ENCODE measurements at regions not wholly inside any gene's neighbourhood (a gene's known extent, or its start where the extent isn't known, plus 50 kb on each side); places are given as distances from the start of the nearest gene placed in this dataset.

- Histone ChIP-seq H3K4me1 (ENCODE audit: control insufficient read depth, insufficient read depth, low read length, poor library complexity, severe bottlenecking) (no peaks in the 10 kb centered on the region), H3K9me3 (ENCODE audit: control insufficient read depth, low read length) (no peaks in the 10 kb centered on the region), H3K27ac (ENCODE audit: low read depth, low read length, severe bottlenecking) (no peak overlapping the region), H3K36me3 (ENCODE audit: control insufficient read depth, insufficient read depth, low read length) (no peaks in the 10 kb centered on the region), H3K4me3 (ENCODE audit: extremely low read depth, insufficient read depth, low read length, poor library complexity, severe bottlenecking) (no peak overlapping the region)
- WGBS, 2 experiments (ENCODE audit: insufficient coverage in 2 of 2), result 62 to 71% methylated on average over 4 of the region's 4 CpGs
These were observed 592.1 kb downstream of the TDRD15 start for GRCh38 chr2:21715887-21716286.

DNA sequence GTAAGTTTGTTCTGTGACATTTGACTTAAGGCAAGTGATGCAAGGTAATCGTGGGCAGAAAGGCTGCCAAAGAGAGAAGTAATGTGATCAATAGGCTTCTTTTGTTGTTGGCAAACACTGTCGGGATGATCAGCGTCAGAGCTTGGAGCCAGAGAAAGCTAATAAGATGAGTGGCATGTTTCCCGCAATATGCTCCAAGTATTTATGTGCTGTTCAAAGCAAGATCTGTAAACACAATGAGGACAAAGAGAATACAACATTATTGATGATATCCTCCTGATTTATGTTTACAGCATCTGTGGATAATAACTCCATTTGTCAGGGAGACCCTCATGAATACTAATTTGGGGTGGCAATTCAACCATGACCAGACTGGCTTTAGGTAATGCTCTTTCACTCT, 603.3 kb downstream of the TDRD15 start:
- Histone ChIP-seq H3K36me3 (ENCODE audit: control insufficient read depth, insufficient read depth, low read length) (no peaks in the 10 kb centered on the region), H3K9me3 (ENCODE audit: control insufficient read depth, low read length) (no peaks in the 10 kb centered on the region)
- WGBS, 2 experiments (ENCODE audit: insufficient coverage in 2 of 2), result 70 to 92% methylated on average over 3 to 4 of the region's 4 CpGs

DNA sequence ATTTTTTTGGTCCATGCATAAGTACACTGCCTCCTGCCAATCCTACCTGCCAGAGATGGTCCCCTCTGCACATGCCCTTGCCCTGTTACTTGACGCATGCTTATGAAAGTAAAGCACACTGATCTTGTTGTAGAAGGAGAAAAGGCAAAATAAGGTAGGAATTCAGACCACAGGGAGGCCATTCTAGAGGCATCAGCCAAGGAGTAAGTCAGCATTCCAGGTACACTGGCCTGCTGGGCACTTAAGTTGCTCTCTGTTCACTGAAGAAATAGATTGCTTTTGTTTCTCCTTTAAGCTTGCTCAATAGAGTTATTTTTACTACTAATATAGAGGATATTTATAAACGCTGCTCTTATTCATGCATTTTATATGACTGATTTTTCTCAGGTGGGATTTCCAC, 604.4 kb downstream of the TDRD15 start:
- H3K4me1 ChIP-seq (ENCODE audit: control insufficient read depth, insufficient read depth, low read length, poor library complexity, severe bottlenecking), result no peaks in the 10 kb centered on the region
- 83% methylated on average over 1 of the region's 2 CpGs; no CpG with 5 or more reads in 1 of the 2 experiments for WGBS, 2 experiments (ENCODE audit: insufficient coverage in 2 of 2)
- H3K9me3 ChIP-seq (ENCODE audit: control insufficient read depth, low read length), result no peaks in the 10 kb centered on the region
- no peak overlapping the region for H3K4me3 ChIP-seq (ENCODE audit: extremely low read depth, insufficient read depth, low read length, poor library complexity, severe bottlenecking)
- H3K27ac ChIP-seq (ENCODE audit: low read depth, low read length, severe bottlenecking), result no peak overlapping the region
- H3K36me3 ChIP-seq (ENCODE audit: control insufficient read depth, insufficient read depth, low read length), result no peaks in the 10 kb centered on the region

More for the DNA sequence above, 603.3 kb downstream of the TDRD15 start:
- no peak overlapping the region for H3K4me3 ChIP-seq (ENCODE audit: extremely low read depth, insufficient read depth, low read length, poor library complexity, severe bottlenecking)
- no peaks in the 10 kb centered on the region for H3K4me1 ChIP-seq (ENCODE audit: control insufficient read depth, insufficient read depth, low read length, poor library complexity, severe bottlenecking)
- no peak overlapping the region for H3K27ac ChIP-seq (ENCODE audit: low read depth, low read length, severe bottlenecking)

- Histone ChIP-seq H3K27ac (ENCODE audit: low read depth, low read length, severe bottlenecking) (no peak overlapping the region), H3K36me3 (ENCODE audit: control insufficient read depth, insufficient read depth, low read length) (no peaks in the 10 kb centered on the region), H3K4me1 (ENCODE audit: control insufficient read depth, insufficient read depth, low read length, poor library complexity, severe bottlenecking) (no peaks in the 10 kb centered on the region), H3K4me3 (ENCODE audit: extremely low read depth, insufficient read depth, low read length, poor library complexity, severe bottlenecking) (no peak overlapping the region), H3K9me3 (ENCODE audit: control insufficient read depth, low read length) (no peaks in the 10 kb centered on the region)
- WGBS, 2 experiments (ENCODE audit: insufficient coverage in 2 of 2), result 96 to 100% methylated on average over 3 of the region's 3 CpGs
These were observed 606.4 kb downstream of the TDRD15 start for GRCh38 chr2:21730141-21730540.

DNA sequence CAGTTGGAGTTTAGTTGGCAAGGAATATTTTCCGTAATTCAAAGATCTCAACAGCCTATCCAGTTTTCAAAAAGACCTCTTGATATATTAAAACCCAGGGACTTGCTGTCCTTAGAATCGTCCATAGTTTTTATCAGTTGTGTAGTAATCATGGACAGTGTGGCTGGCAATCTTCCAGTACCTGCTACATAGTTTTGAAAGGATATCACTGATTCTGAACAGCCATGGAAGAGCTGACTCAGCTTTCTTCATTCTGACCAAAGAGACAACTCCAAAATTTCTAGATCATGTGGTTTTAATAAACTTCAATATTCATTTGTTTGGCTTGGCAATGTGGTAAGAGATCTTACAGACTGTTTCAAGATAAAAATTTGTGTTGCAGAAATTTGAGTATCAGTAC, 616.7 kb downstream of the TDRD15 start:
- Histone ChIP-seq H3K9me3 (ENCODE audit: control insufficient read depth, low read length) (no peaks in the 10 kb centered on the region), H3K36me3 (ENCODE audit: control insufficient read depth, insufficient read depth, low read length) (no peaks in the 10 kb centered on the region), H3K27ac (ENCODE audit: low read depth, low read length, severe bottlenecking) (no peak overlapping the region), H3K4me1 (ENCODE audit: control insufficient read depth, insufficient read depth, low read length, poor library complexity, severe bottlenecking) (no peaks in the 10 kb centered on the region), H3K4me3 (ENCODE audit: extremely low read depth, insufficient read depth, low read length, poor library complexity, severe bottlenecking) (no peak overlapping the region)
- 40% methylated on average over 1 of the region's 2 CpGs; no CpG with 5 or more reads in 1 of the 2 experiments for WGBS, 2 experiments (ENCODE audit: insufficient coverage in 2 of 2)

DNA sequence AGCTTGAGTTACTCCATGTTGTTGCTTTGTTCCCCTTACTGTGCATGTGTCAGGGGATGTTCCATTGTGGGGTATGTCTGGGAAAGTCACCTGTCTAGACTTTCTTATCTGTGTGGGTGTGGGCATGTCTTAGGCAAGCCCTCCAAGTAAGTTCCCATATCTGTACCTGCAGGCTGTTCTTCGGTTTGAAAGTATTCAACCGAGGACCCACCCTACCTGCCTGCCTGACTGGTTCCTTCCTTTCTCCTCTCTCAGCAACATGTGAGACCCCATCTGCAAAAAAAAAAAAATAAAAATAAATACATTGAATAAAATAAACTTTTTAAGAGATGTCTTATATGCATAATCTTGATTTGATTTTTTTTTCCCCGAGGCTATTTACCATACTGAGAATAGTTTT, 622.7 kb downstream of the TDRD15 start:
- Histone ChIP-seq H3K27ac (ENCODE audit: low read depth, low read length, severe bottlenecking) (no peak overlapping the region), H3K4me1 (ENCODE audit: control insufficient read depth, insufficient read depth, low read length, poor library complexity, severe bottlenecking) (no peaks in the 10 kb centered on the region), H3K9me3 (ENCODE audit: control insufficient read depth, low read length) (no peaks in the 10 kb centered on the region), H3K36me3 (ENCODE audit: control insufficient read depth, insufficient read depth, low read length) (no peaks in the 10 kb centered on the region), H3K4me3 (ENCODE audit: extremely low read depth, insufficient read depth, low read length, poor library complexity, severe bottlenecking) (no peak overlapping the region)
- 100% methylated on average over 1 of the region's 3 CpGs; no CpG with 5 or more reads in 1 of the 2 experiments for WGBS, 2 experiments (ENCODE audit: insufficient coverage in 2 of 2)

DNA sequence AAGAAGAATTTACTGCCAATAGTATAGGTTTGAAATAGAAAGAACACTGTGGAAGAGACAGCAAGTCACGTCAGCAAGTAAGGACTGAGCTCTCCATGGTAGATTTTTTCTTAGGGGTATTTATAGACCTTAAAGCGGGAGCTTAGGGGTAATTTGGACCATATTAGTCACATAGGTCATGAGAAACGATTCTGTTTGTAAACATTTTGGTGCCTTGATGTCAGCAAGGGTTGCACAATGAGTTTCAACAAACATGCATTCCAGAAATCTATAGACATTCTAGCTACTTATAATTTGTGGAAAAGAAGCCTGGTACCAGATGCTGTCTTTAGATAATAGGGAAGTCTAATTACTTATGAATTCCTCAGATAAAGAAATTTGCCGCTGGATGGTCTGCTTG, 624.7 kb downstream of the TDRD15 start:
- no peaks in the 10 kb centered on the region for H3K4me1 ChIP-seq (ENCODE audit: control insufficient read depth, insufficient read depth, low read length, poor library complexity, severe bottlenecking)
- H3K9me3 ChIP-seq (ENCODE audit: control insufficient read depth, low read length), result no peaks in the 10 kb centered on the region
- H3K27ac ChIP-seq (ENCODE audit: low read depth, low read length, severe bottlenecking), result no peak overlapping the region
- H3K36me3 ChIP-seq (ENCODE audit: control insufficient read depth, insufficient read depth, low read length), result no peaks in the 10 kb centered on the region
- 88 to 96% methylated on average over 1 to 3 of the region's 4 CpGs for WGBS, 2 experiments (ENCODE audit: insufficient coverage in 2 of 2)
- H3K4me3 ChIP-seq (ENCODE audit: extremely low read depth, insufficient read depth, low read length, poor library complexity, severe bottlenecking), result no peak overlapping the region

- Histone ChIP-seq H3K9me3 (ENCODE audit: control insufficient read depth, low read length) (no peaks in the 10 kb centered on the region), H3K36me3 (ENCODE audit: control insufficient read depth, insufficient read depth, low read length) (no peaks in the 10 kb centered on the region), H3K4me3 (ENCODE audit: extremely low read depth, insufficient read depth, low read length, poor library complexity, severe bottlenecking) (no peak overlapping the region), H3K4me1 (ENCODE audit: control insufficient read depth, insufficient read depth, low read length, poor library complexity, severe bottlenecking) (no peaks in the 10 kb centered on the region), H3K27ac (ENCODE audit: low read depth, low read length, severe bottlenecking) (no peak overlapping the region)
- 80 to 97% methylated on average over 3 to 4 of the region's 5 CpGs for WGBS, 2 experiments (ENCODE audit: insufficient coverage in 2 of 2)
These were observed 630.5 kb downstream of the TDRD15 start for GRCh38 chr2:21754164-21754788.

GRCh38 chr2:21757805-21758430, 634.1 kb downstream of the TDRD15 start:
- H3K4me3 ChIP-seq (ENCODE audit: extremely low read depth, insufficient read depth, low read length, poor library complexity, severe bottlenecking), result no peak overlapping the region
- 71 to 80% methylated on average over 4 to 5 of the region's 11 CpGs for WGBS, 2 experiments (ENCODE audit: insufficient coverage in 2 of 2)
- peak overlapping the region; percentile 64 for H3K27ac ChIP-seq (ENCODE audit: low read depth, low read length, severe bottlenecking)

GRCh38 chr2:21759819-21760218, 636.1 kb downstream of the TDRD15 start:
- Histone ChIP-seq H3K36me3 (ENCODE audit: control insufficient read depth, insufficient read depth, low read length) (no peaks in the 10 kb centered on the region), H3K27ac (ENCODE audit: low read depth, low read length, severe bottlenecking) (no peak overlapping the region), H3K9me3 (ENCODE audit: control insufficient read depth, low read length) (no peaks in the 10 kb centered on the region), H3K4me3 (ENCODE audit: extremely low read depth, insufficient read depth, low read length, poor library complexity, severe bottlenecking) (no peak overlapping the region), H3K4me1 (ENCODE audit: control insufficient read depth, insufficient read depth, low read length, poor library complexity, severe bottlenecking) (no peaks in the 10 kb centered on the region)

More at GRCh38 chr2:21757805-21758430, 634.1 kb downstream of the TDRD15 start:
- no peaks in the 10 kb centered on the region for H3K9me3 ChIP-seq (ENCODE audit: control insufficient read depth, low read length)
- H3K36me3 ChIP-seq (ENCODE audit: control insufficient read depth, insufficient read depth, low read length), result no peaks in the 10 kb centered on the region
- H3K4me1 ChIP-seq (ENCODE audit: control insufficient read depth, insufficient read depth, low read length, poor library complexity, severe bottlenecking), result no peaks in the 10 kb centered on the region

DNA sequence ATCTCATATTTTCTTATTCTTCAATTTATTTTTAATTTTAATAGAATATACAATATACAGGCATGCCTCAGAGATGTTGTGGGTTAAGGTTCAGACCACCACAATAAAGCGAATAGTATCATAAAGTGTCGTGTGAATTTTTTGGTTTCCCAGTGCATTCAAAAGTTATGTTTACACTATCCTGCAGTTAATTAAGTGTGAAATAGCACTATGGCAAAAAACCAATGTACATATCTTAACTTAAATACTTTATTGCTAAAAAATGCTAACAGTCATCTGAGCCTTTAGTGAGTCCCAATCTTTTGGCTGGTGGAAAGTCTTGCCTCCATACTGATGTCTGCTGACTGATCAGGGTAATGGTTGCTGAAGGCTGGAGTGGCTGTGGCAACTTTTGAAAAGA, 637.6 kb downstream of the TDRD15 start:
- Histone ChIP-seq H3K4me1 (ENCODE audit: control insufficient read depth, insufficient read depth, low read length, poor library complexity, severe bottlenecking) (no peaks in the 10 kb centered on the region), H3K36me3 (ENCODE audit: control insufficient read depth, insufficient read depth, low read length) (no peaks in the 10 kb centered on the region), H3K27ac (ENCODE audit: low read depth, low read length, severe bottlenecking) (no peak overlapping the region), H3K9me3 (ENCODE audit: control insufficient read depth, low read length) (no peaks in the 10 kb centered on the region), H3K4me3 (ENCODE audit: extremely low read depth, insufficient read depth, low read length, poor library complexity, severe bottlenecking) (no peak overlapping the region)
- no CpG with 5 or more reads among the region's 2 CpGs for WGBS, 2 experiments (ENCODE audit: insufficient coverage in 2 of 2)
